Esophagus muscularis mucosa (tissue), 3 donors: ENCODE measurements at regions not wholly inside any gene's neighbourhood (a gene's known extent, or its start where the extent isn't known, plus 50 kb on each side); places are given as distances from the start of the nearest gene placed in this dataset.

Source experiments
- CTCF ChIP-seq, 3 experiments: fragments of 200-600 bp in 2 of 3; fragments of 450-650 bp in 1 of 3; sonication (generic) in 2 of 3; IDR thresholded peaks; one replicate each; pipeline ENCODE4 v1.5.1; 2017 to 2019; ENCODE audit warnings: antibody characterized with exemption in 3 of 3, mild to moderate bottlenecking in 2 of 3, moderate library complexity in 1 of 3
- EP300 ChIP-seq: sonication (generic); formaldehyde crosslinking; IDR thresholded peaks from one replicate; pipeline ENCODE4 v1.6.1; 2017; ENCODE audit warnings: antibody characterized with exemption

GRCh38 chr9:99352826-99353225 is 130.7 kb downstream of the SEC61B start:
- TF ChIP-seq EP300 (no peak), CTCF (IDR thresholded peaks at IDR 0.05) (no peak)
